PFSK-1 (cell line): ENCODE measurements at regions not wholly inside any gene's neighbourhood (a gene's known extent, or its start where the extent isn't known, plus 50 kb on each side); places are given as distances from the start of the nearest gene placed in this dataset.

ENCODE experiments used
- POLR2AphosphoS5 ChIP-seq: IDR thresholded peaks from 2 replicates; pipeline ENCODE4 v1.6.1; 2012; ENCODE audit warnings: low read depth, mild to moderate bottlenecking, control low read depth, low read length, moderate library complexity
- TAF1 ChIP-seq: IDR thresholded peaks from 2 replicates; pipeline ENCODE4 v1.6.1; 2012; ENCODE audit warnings: low read length, control low read depth, borderline replicate concordance; ENCODE audit not compliant: insufficient read depth

GRCh38 chr12:111029305-111029704, 108.9 kb upstream of the MYL2 start:
- TF ChIP-seq TAF1 (no peak), POLR2AphosphoS5 (no peak)
